GM12878 (cell line): ENCODE measurements at regions not wholly inside any gene's neighbourhood (a gene's known extent, or its start where the extent isn't known, plus 50 kb on each side); places are given as distances from the start of the nearest gene placed in this dataset.

Experiments
- ATAC-seq: fragments of 200-7000 bp; cut with Tn5 transposase; 3 replicates; pipeline ENCODE4 v1.9.1; 2020; ENCODE audit warnings: mild to moderate bottlenecking, moderate library complexity
- BruUV-seq: library from RNA; stranded (reverse); fragments of 400-500 nt; replicated peaks from 2 replicates; lab custom pipeline; 2021; lab: Mats Ljungman, UMichigan
- CTCF ChIA-PET: fragments of 300-600 bp; sonication (Branson Sonifier 250); formaldehyde crosslinking; extraction: SDS; loops from one replicate; lab custom pipeline; 2021; ENCODE audit warnings: inconsistent platforms; lab: Yijun Ruan, JAX
- POLR2A ChIA-PET: fragments of 350-600 bp; formaldehyde crosslinking; extraction: SDS; loops from one replicate; lab custom pipeline; 2021; ENCODE audit warnings: inconsistent platforms; lab: Charles Lee
- RAD21 ChIA-PET: fragments of 300-600 bp; sonication (Branson Sonifier 250); formaldehyde crosslinking; loops from one replicate; lab custom pipeline; 2023; ENCODE audit warnings: antibody characterized with exemption; ENCODE audit not compliant: unreplicated experiment; lab: Charles Lee
- SMC1A ChIA-PET: fragments of 300-600 bp; sonication (Branson Sonifier 250); formaldehyde crosslinking; loops from one replicate; lab custom pipeline; 2023; ENCODE audit not compliant: unreplicated experiment, uncharacterized antibody; lab: Charles Lee
- DNase-seq: peaks from one replicate; pipeline ENCODE4 v3.0.0-alpha.2; 2011; ENCODE audit warnings: low read depth, low spot score
- FAIRE-seq: peaks from 3 replicates; lab custom pipeline; 2011; peaks lifted over from hg19 to GRCh38; lab: Jason Lieb, UNC
- H2AFZ ChIP-seq: 2 replicates; pipeline ENCODE4 v1.6.0; 2011; ENCODE audit warnings: low read depth, low read length, control low read depth; ENCODE audit not compliant: control insufficient read depth
- H3K27ac ChIP-seq: 2 replicates; pipeline ENCODE4 v1.5.1; 2011; ENCODE audit warnings: control low read depth; ENCODE audit not compliant: control insufficient read depth, insufficient read depth
- H3K27me3 ChIP-seq, 2 experiments: replicated peaks in 1 of 2; 2 replicates each; pipeline versions ENCODE4 v1.6.0 to v1.6.1; 2011; ENCODE audit warnings: low read length in 1 of 2; ENCODE audit not compliant: control insufficient read depth in 2 of 2, insufficient read depth in 2 of 2
- H3K36me3 ChIP-seq, 2 experiments: 2 replicates each; pipeline ENCODE4 v1.5.1; 2011; ENCODE audit warnings: low read length in 1 of 2; ENCODE audit not compliant: control insufficient read depth in 2 of 2, insufficient read depth in 2 of 2
- H3K4me1 ChIP-seq: 2 replicates; pipeline ENCODE4 v1.6.1; 2011; ENCODE audit warnings: mild to moderate bottlenecking, low read length, moderate library complexity, mixed read lengths; ENCODE audit not compliant: control insufficient read depth, insufficient read depth
- H3K4me2 ChIP-seq: 2 replicates; pipeline ENCODE4 v1.6.0; 2011; ENCODE audit warnings: control low read depth; ENCODE audit not compliant: control insufficient read depth, insufficient read depth
- H3K4me3 ChIP-seq: fragments of 200-600 bp; sonication (generic); 2 replicates; pipeline ENCODE4 v1.5.1; 2016
- H3K79me2 ChIP-seq: 2 replicates; pipeline ENCODE4 v1.6.0; 2011; ENCODE audit warnings: low read length; ENCODE audit not compliant: control insufficient read depth, insufficient read depth
- H3K9ac ChIP-seq: 2 replicates; pipeline ENCODE4 v1.8.0; 2011; ENCODE audit warnings: low read length, control low read depth, mixed read lengths; ENCODE audit not compliant: control insufficient read depth, insufficient read depth
- H3K9me3 ChIP-seq: replicated peaks from 3 replicates; pipeline ENCODE4 v1.5.1; 2011; ENCODE audit warnings: mild to moderate bottlenecking, low read length; ENCODE audit not compliant: control insufficient read depth, insufficient read depth
- H4K20me1 ChIP-seq: 2 replicates; pipeline ENCODE4 v1.6.0; 2011; ENCODE audit not compliant: control insufficient read depth, insufficient read depth
- BCL3 ChIP-seq: IDR thresholded peaks from 2 replicates; pipeline ENCODE4 v1.6.1; 2011; ENCODE audit warnings: borderline replicate concordance, low read depth, mild to moderate bottlenecking, moderate library complexity, low read length; ENCODE audit not compliant: insufficient read depth, poor library complexity, severe bottlenecking
- ETV6 ChIP-seq, 2 experiments: fragments of 450-650 bp in 1 of 2; IDR thresholded peaks in 1 of 2; conservative IDR thresholded peaks in 1 of 2; 2 replicates each; pipeline ENCODE4 v1.6.1; 2014; ENCODE audit warnings: antibody characterized with exemption in 1 of 2, borderline replicate concordance in 1 of 2, low read depth in 1 of 2, mild to moderate bottlenecking in 1 of 2, moderate library complexity in 1 of 2
- FOXK2 ChIP-seq: fragments of 450-650 bp; IDR thresholded peaks from 2 replicates; pipeline ENCODE4 v1.6.1; 2017; ENCODE audit warnings: mild to moderate bottlenecking, moderate library complexity
- JUND ChIP-seq: IDR thresholded peaks from 2 replicates; pipeline ENCODE4 v1.6.1; 2012; ENCODE audit warnings: low read depth, mild to moderate bottlenecking, low read length, improper control_type of control experiment, moderate library complexity
- MAX ChIP-seq: IDR thresholded peaks from 2 replicates; pipeline ENCODE4 v1.6.1; 2012; ENCODE audit warnings: low read depth, low read length, improper control_type of control experiment
- MEF2A ChIP-seq: IDR thresholded peaks from 2 replicates; pipeline ENCODE4 v1.6.1; 2011; ENCODE audit warnings: low read depth, mild to moderate bottlenecking, low read length, moderate library complexity; ENCODE audit not compliant: insufficient read depth
- PML ChIP-seq: IDR thresholded peaks from 2 replicates; pipeline ENCODE4 v1.6.1; 2012; ENCODE audit warnings: low read length, inconsistent platforms
- POU2F2 ChIP-seq: IDR thresholded peaks from 3 replicates; pipeline ENCODE4 v1.6.1; 2011; ENCODE audit warnings: low read depth, mild to moderate bottlenecking, low read length, borderline replicate concordance
- SMAD1 ChIP-seq: fragments of 450-650 bp; IDR thresholded peaks from 2 replicates; pipeline ENCODE4 v1.6.1; 2018; ENCODE audit warnings: mild to moderate bottlenecking, low read depth; ENCODE audit not compliant: partially characterized antibody
- TCF12 ChIP-seq: IDR thresholded peaks from 2 replicates; pipeline ENCODE4 v1.6.1; 2011; ENCODE audit warnings: low read depth, mild to moderate bottlenecking, low read length
- TCF3 ChIP-seq: IDR thresholded peaks from 2 replicates; pipeline ENCODE4 v1.6.1; 2012; ENCODE audit warnings: low read depth, mild to moderate bottlenecking, low read length, borderline replicate concordance; ENCODE audit not compliant: insufficient read depth
- ZBED1 ChIP-seq: IDR thresholded peaks from 2 replicates; pipeline ENCODE4 v1.6.1; 2016; ENCODE audit warnings: borderline replicate concordance
- ZBTB11 ChIP-seq: fragments of 450-650 bp; formaldehyde crosslinking; IDR thresholded peaks from 2 replicates; pipeline ENCODE4 v1.5.0; 2022; ENCODE audit warnings: mild to moderate bottlenecking, missing genetic modification characterization
- ZNF687 ChIP-seq: fragments of 450-650 bp; IDR thresholded peaks from 2 replicates; pipeline ENCODE4 v1.6.1; 2017; ENCODE audit warnings: mild to moderate bottlenecking, moderate library complexity
- WGBS: methylation state at CpG from one replicate; pipeline ENCODE4 v1.1.6; 2016; ENCODE audit warnings: low lambda C conversion rate; ENCODE audit not compliant: insufficient replicate concordance, insufficient coverage; ENCODE audit errors: missing lambda C conversion rate; 5-methylcytosine and 5-hydroxymethylcytosine counted together
- in situ Hi-C: fragments of 300-500 bp; cut with MboI; formaldehyde crosslinking; loops from 9 replicates; pipeline ENCODE4 v1.14.3; 2018; ENCODE audit warnings: mixed read lengths
- intact Hi-C: fragments of 100-400 bp; cut with micrococcal nuclease; formaldehyde crosslinking; loops from one replicate; pipeline ENCODE4 v1.14.2; 2022; ENCODE audit not compliant: unreplicated experiment

- H3K9ac ChIP-seq: no peak overlapping the region
- no peak overlapping the region for H3K4me3 ChIP-seq
- intact Hi-C loops: no loop called here
- H3K4me2 ChIP-seq: no peak overlapping the region
- H3K9me3 ChIP-seq: no peaks in the 10 kb centered on the region; the same call in 2 of the 3 replicates
- WGBS: 0% methylated on average over 2 of the region's 2 CpGs
- no peak overlapping the region for H3K27ac ChIP-seq
- ChIA-PET SMC1A (no interaction called here), POLR2A (no interaction called here), RAD21 (no interaction called here), CTCF (interaction anchor here (0.9 kb wide), 1 partner anchor 230 kb away, joined by 3 read pairs; no protein-coding TSS in a partner anchor)
- H3K27me3 ChIP-seq: no peaks in the 10 kb centered on the region
- peaks cover 17% of the 10 kb centered on the region for H3K4me1 ChIP-seq
- no peak overlapping the region for H2AFZ ChIP-seq
- no peak for DNase-seq
- H3K36me3 ChIP-seq: no peaks in the 10 kb centered on the region
- no peaks in the 10 kb centered on the region for H4K20me1 ChIP-seq
- no peak for ATAC-seq
- no peak for TF ChIP-seq TCF3
- TF ChIP-seq MEF2A: no peak
- TF ChIP-seq ZBED1: no peak
- no peak for TF ChIP-seq SMAD1
- TF ChIP-seq ZBTB11 (CRISPR knock-in tag): no peak
- TF ChIP-seq BCL3: no peak
- no peak for TF ChIP-seq POU2F2
- TF ChIP-seq MAX: no peak
- TF ChIP-seq ETV6 (conservative IDR thresholded peaks at IDR 0.05 in 1 of 2, IDR thresholded peaks at IDR 0.05 in 1 of 2; ENCODE audit: borderline replicate concordance in 1 of 2, low read depth in 1 of 2): no peak
- no peak for TF ChIP-seq PML
- no peak for TF ChIP-seq ZNF687
- no peak for TF ChIP-seq JUND
- TF ChIP-seq FOXK2: no peak
- no peak for TF ChIP-seq TCF12
- TF ChIP-seq, all 136 proteins: peak for 0
- in situ Hi-C loops: no loop called here
- FAIRE-seq: no peak
- H3K79me2 ChIP-seq: no peaks in the 10 kb centered on the region
- BruUV-seq: no TSS peak
Measured at GRCh38 chr4:38409852-38410251, 254.1 kb upstream of the KLF3 start.
